ENCODE measurements at regions not wholly inside any gene's neighbourhood (a gene's known extent, or its start where the extent isn't known, plus 50 kb on each side); places are given as distances from the start of the nearest gene placed in this dataset.

- Mint-ChIP-seq H3K27ac (no peak overlapping the region), H3K36me3 (ENCODE audit: insufficient read depth in 1 of 3, low read depth in 3 of 3) (no peaks in the 10 kb centered on the region), H3K27me3 (ENCODE audit: low read depth) (no peaks in the 10 kb centered on the region), H3K4me3 (no peak overlapping the region), H3K4me1 (no peaks in the 10 kb centered on the region), H3K9me3 (no peaks in the 10 kb centered on the region)
- no peak overlapping the region for H3K4me2 ChIP-seq (ENCODE audit: insufficient read depth, insufficient read length, low read length)
- H3K4ac ChIP-seq (ENCODE audit: low read depth, low read length), result no peak overlapping the region
- no peak overlapping the region for H3K56ac ChIP-seq (ENCODE audit: insufficient read length, low read depth, low read length)
- no peak overlapping the region for H2AFZ ChIP-seq (ENCODE audit: low read length)
- no peak overlapping the region for H3K27ac ChIP-seq (ENCODE audit: insufficient read length, low read depth, low read length)
- H3K79me1 ChIP-seq (ENCODE audit: insufficient read depth, low read depth, low read length, poor library complexity, severe bottlenecking), result no peaks in the 10 kb centered on the region
- H3K23ac ChIP-seq (ENCODE audit: insufficient read length, low read depth, low read length), result no peak overlapping the region
- no peaks in the 10 kb centered on the region for H3K9me3 ChIP-seq (ENCODE audit: control insufficient read depth, low read depth, low read length)
- H3K9ac ChIP-seq (ENCODE audit: extremely low read depth, insufficient read length, low read length), result no peak overlapping the region
- TF ChIP-seq CTCF (conservative IDR thresholded peaks at IDR 0.05), result no peak
- no peak overlapping the region for H4K5ac ChIP-seq (ENCODE audit: insufficient read length, low read depth, low read length)
- H2BK15ac ChIP-seq (ENCODE audit: low read depth, low read length), result no peak overlapping the region
- no peaks in the 10 kb centered on the region for H3K79me2 ChIP-seq (ENCODE audit: insufficient read depth, low read length)
- DNase-seq, result no peak
- no peak overlapping the region for H2BK5ac ChIP-seq (ENCODE audit: insufficient read length, low read length)
- H3K23me2 ChIP-seq (ENCODE audit: insufficient read length, low read depth, low read length, poor library complexity, severe bottlenecking), result no peaks in the 10 kb centered on the region
- no peaks in the 10 kb centered on the region for H3K27me3 ChIP-seq (ENCODE audit: insufficient read depth, low read length)
- H4K91ac ChIP-seq (ENCODE audit: insufficient read length, low read depth, low read length), result no peak overlapping the region
- H2BK120ac ChIP-seq (ENCODE audit: low read depth, low read length, poor library complexity, severe bottlenecking), result no peak overlapping the region
- H2BK12ac ChIP-seq (ENCODE audit: insufficient read length, low read depth, low read length), result no peak overlapping the region
- no peak overlapping the region for H2AK5ac ChIP-seq (ENCODE audit: insufficient read length, low read length)
- no peak overlapping the region for H3K14ac ChIP-seq (ENCODE audit: insufficient read depth, low read length)
- no peak overlapping the region for H3T11ph ChIP-seq (ENCODE audit: low read length)
- H3K4me1 ChIP-seq (ENCODE audit: insufficient read depth, low read length), result no peaks in the 10 kb centered on the region
- no peak overlapping the region for H4K8ac ChIP-seq (replicated peaks; ENCODE audit: insufficient read length, low read depth, low read length)
- no CpG with 5 or more reads among the region's 3 CpGs for WGBS (ENCODE audit: extremely low coverage, insufficient read length, low lambda C conversion rate)
- no peaks in the 10 kb centered on the region for H4K20me1 ChIP-seq (ENCODE audit: control insufficient read depth, insufficient read depth, insufficient read length)
- no peak overlapping the region for H3K18ac ChIP-seq (ENCODE audit: insufficient read length, low read depth, low read length)
- no peak overlapping the region for H2BK20ac ChIP-seq (ENCODE audit: low read depth, low read length, poor library complexity, severe bottlenecking)
Observed at GRCh38 chr18:29301048-29301447, 1124.1 kb upstream of the CDH2 start.
